DMS153 treated with DMSO at 0.1 percent for 48 hours (cell line): ENCODE measurements at regions not wholly inside any gene's neighbourhood (a gene's known extent, or its start where the extent isn't known, plus 50 kb on each side); places are given as distances from the start of the nearest gene placed in this dataset.
"Not testable (repeated sequence)": the region's sequence is repeated elsewhere in the genome, so short reads cannot be mapped to it uniquely, and the experiment has no call there.

Experiments used
- DNase-seq: peaks from one replicate; lab custom pipeline; 2025; ENCODE audit not compliant: unreplicated experiment; lab: John Stamatoyannopoulos, UW

DNA sequence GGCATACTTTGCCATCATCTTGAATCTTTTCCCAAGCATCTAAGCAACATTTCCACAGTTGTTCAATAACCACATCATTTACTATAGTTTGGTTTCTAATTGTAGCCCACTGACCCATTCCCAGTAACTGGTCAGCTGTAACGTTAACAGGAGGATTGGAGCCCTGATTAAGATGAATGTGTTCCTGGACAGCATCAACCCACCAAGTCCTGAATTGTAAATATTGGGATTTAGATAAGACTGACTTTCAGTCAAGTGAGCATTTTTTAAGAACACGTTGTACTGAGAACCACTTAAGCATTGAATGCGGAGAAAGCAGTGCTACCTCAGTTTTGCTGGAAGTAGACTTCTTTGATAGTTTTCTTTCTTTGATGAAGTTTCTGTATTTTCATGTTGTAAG, 53.3 kb upstream of the ARL4D start:
- DNase-seq = not testable (repeated sequence)

DNA sequence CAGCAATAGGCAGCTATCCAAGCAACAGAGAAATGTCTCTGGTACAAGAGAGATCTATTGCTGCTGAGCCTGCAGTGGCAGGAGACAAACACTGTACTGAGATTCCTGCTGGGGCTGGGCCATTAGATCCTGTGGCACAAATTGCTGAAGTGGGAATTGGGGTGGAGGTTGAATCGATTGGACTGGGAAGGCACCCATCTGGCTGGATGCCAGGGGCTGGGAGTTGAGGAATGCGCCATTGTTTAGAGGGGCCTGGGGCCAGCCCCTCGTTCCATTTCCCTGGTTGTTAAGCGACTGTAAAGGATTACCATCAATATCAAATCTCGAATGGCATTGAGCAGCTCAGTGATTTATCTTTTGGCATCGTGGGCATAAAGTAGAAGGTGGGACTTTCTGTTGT, 54.1 kb upstream of the ARL4D start:
- no peak for DNase-seq

DNA sequence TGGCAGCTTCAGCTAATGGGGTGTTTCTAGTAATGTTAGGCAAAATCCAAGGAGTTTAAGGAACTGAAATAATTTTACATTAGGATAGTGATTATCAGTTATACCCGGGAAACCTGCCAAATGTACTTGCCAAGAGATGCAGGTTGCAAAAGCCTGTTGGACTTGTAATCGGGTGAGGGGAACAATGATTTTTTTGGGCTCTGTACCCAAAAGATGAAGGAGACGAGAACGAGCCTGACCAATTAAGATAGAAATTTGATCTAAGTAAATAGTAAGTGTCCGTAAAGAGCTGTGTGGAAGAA, 56.3 kb upstream of the ARL4D start:
- no peak for DNase-seq

DNA sequence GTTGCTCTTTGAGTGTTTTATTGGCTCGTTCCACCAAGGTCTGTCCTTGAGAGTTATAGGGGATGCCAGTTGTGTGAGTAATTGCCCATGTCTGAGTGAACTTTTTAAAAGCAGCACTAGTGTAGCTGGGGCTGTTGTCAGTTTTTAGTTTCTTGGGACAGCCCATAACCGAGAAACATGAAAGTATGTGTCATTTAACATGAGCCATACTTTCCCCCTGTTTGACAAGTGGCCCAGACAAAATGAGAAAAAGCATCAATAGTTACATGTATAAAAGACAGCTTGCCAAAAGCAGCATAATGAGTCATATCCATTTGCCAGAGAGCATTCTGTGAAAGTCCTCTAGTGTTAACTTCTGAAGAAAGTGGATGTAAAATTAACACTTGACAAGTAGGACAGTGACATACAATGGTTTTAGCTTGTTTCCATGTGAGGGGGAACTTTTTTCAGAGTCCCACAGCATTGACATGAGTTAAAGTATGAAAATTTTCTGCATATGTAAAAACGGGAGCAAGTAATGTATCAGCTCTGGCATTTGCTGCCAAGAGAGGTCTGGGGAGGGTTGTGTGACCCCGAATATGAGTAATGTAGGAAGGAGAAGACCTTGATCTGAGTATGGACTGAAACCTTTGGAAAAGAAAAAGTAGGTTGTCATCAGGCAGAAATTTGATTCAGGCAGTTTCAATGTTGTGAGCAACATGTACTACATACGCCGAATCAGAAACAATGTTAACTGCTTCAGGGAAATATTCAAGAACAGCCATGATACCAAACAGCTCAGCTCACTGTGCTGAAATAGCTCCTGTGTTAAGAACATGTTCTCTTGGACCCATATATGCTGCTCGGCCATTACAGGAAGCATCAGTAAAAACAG, 56.8 kb upstream of the ARL4D start:
- DNase-seq = no peak

DNA sequence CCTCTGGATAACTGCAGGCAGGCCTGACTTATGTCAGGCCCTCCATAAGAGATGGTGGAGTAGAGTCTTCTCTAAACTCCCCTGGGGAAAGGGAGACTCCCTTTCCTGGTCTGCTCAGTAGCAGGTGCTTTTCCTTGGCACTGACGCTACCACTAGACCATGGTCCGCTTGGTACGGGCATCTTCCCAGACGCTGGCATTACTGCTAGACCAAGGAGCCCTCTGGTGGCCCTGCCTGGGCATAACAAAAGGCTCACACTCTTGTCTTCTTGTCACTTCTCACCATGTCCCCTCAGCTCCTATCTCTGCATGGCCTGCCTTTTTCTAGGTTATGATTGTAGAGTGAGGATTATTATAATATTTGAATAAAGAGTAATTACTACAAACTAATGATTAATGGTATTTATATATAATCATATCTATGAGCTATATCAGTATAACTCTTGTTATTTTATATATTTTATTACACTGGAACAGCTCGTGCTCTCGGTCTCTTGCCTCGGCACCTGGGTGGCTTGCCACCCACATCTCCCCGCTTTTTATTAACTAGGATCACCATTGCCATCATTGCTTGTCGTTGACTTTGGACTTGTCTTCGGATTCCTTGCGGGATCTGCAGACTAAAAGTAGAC, 59.8 kb upstream of the ARL4D start:
- peak; percentile 37 for DNase-seq

DNA sequence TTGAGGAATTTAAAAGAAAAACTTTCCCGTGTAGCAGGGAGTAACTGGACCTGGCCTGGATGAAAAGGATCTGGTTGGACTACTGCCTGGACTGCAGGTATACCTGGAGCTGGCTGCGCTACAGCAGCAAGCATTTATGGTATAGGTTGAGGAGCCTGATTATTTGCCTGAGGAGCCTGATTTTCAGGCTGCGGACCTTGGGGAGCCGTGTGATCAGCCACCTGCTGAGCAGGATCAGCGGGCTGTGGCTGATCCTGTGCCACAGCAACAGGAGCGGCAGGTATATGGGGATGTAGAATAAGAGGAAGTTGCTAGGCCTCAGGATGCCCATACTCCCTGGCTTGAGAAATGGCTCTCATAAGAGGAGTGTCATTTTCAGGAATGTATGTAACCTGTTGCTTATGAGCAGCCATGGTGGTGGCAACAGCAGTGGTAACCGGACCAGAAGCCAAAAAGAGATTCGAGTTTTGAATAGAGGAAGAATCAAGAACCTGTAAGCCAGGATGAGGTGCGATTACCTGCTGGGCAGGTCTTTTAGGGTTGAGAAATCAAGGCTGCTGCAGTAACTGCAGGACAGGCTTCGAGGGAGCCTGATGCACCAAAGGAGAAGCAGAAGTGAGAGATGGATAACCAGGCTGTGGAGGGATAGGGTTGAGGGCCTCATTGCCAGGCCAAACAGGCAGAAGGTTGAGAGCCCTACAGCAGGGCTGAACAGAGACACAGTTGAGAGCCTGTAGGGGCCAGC, 60.9 kb upstream of the ARL4D start:
- DNase-seq = no peak

DNA sequence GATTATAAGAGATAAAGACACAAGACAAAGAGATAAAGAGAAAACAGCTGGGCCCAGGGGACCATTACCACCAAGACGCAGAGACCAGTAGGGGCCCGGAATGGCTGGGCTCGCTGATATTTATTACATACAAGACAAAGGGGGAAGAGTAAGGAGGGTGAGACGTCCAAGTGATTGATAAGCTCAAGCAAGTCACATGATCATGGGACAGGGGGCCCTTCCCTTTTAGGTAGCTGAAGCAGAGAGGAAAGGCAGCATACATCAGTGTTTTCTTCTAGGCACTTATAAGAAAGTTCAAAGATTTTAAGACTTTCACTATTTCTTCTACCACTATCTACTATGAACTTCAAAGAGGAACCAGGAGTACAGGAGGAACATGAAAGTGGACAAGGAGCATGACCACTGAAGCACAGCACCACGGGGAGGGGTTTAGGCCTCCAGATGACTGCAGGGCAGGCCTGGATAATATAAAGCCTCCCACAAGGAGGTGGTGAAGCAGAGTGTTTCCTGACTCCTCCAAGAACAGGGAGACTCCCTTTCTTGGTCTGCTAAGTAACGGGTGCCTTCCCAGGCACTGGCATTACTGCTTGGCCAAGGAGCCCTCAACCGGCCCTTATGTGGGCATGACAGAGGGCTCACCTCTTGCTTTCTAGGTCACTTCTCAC, 63.9 kb upstream of the ARL4D start:
- no peak for DNase-seq

DNA sequence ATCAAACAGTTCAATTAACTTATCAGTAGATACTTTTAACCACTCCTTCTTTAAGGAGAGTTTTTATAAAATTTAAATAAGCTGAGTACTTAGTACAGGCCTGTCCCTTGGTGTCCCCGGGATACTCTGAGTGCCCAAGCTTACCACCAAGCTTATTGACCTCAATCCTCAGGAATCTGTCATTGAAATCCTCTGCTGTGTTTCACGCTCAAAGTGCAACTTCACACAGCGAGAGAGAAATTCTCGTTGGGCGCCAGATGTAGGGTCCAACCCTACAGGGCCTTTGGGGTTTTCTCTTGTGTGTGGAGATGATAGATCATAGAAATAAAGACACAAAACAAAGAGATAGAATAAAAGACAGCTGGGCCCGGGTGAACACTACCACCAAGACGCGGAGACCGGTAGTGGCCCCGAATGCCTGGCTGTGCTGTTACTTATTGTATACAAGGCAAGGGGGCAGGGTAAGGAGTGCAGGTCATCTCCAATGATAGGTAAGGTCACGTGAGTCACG, 65.3 kb upstream of the ARL4D start:
- DNase-seq = no peak

DNA sequence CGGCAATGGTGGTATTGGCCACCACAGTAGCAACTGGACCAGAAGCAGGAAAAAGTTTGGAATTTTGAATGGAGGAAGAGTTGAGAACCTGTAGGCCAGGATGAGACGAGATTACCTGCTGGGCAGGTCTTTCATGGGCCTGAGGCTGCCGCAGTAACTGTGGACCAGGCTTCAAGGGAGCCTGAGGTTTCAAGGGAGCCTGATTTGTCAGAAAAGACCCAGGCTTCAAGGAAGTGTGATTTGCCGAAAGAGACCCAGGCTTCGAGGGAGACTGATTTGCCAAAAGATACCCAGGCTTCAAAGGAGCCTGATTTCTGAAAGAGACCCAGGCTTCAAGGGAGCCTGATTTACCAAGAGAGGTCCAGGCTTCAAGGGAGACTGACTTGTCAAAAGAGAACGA, 66.6 kb upstream of the ARL4D start:
- DNase-seq = no peak

DNA sequence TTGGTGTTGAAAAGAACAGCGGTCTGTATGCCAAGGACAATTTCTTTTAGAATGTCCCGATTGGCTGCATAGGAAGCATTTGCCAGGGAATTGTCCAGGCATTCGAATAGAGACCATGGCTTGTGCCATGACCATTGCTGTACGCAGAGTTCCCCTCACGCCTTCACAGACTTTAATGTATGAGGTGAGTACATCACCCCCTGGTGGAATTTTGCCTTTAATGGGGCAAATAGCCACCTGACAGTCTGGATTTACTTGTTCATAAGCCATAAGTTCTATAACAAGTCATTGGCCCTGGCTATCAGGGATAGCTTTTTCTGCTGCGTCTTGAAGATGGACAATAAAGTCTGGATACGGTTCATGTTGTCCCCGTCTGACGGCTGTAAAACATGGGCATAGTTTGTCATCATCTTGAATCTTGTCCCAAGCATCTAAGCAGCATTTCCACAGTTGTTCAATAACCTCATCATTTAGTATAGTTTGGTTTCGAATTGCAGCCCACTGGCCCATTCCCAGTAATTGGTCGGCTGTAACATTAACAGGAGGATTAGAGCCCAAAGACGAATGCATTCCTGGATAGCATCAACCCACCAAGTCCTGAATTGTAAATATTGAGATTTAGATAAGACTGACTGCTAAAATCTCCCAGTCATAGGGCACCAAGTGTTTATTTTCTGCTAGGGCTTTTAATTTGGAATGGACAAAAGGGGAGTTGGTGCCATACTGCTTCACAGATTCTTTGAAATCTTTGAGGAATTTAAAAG, 67.7 kb upstream of the ARL4D start:
- DNase-seq = no peak

DNA sequence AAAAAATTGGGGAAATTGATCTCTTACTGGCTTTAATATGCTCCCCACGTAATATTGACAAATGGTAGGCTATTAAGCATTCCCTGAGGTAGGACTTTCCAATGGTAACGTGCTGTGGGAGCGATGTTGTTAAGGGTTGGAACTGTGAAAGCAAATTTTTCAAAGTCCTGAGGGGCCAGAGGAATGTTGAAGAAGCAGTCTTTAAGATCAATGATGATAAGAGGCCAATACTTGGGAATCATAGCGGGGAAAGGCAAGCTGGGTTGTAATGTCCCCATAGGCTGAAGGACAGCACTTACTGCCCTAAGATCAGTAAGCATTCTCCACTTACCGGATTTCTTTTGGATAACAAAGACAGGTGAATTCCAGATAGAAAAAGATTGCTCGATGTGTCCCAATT, 69.6 kb upstream of the ARL4D start:
- DNase-seq = no peak

DNA sequence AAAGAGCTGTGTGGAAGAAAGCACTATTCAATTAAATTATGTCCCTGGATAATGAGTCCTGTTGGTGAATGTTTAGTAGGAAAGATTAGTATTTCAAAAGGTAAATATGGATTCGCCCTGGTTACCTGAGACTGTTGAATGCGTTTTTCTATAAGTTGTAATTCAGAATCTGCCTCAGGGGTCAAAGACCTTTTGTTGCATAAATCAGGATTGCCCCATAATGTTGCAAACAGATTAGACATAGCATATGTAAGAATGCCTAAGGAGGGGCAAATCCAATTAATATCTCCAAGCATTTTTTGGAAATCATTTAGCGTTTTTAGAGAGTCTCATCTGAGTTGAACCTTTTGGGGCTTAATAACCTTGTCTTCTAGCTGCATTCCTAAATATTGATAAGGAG, 70.1 kb upstream of the ARL4D start:
- no peak for DNase-seq

DNA sequence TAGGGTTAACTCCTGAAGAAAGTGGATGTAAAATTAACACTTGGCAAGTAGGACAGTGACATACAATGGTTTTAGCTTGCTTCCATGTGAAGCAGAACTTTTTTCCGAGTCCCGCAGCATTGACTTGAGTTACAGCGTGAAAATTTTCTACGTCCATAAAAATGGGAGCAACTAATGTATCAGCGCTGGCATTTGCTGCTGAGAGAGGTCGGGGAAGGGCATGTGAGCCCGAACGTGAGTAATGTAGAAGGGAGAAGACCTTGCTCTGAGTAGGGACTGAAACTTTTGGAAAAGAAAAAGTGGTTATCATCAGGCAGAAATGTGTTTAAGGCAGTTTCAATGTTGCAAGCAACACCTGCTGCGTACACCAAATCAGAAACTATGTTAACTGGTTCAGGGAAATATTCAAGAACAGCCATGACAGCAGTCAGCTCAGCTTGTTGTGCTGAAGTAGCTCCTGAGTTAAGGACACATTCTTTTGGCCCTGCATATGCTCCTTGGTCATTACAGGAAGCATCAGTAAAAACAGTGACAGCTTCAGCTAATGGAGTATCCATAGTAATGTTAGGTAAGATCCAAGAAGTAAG, 70.9 kb upstream of the ARL4D start:
- no peak for DNase-seq

DNA sequence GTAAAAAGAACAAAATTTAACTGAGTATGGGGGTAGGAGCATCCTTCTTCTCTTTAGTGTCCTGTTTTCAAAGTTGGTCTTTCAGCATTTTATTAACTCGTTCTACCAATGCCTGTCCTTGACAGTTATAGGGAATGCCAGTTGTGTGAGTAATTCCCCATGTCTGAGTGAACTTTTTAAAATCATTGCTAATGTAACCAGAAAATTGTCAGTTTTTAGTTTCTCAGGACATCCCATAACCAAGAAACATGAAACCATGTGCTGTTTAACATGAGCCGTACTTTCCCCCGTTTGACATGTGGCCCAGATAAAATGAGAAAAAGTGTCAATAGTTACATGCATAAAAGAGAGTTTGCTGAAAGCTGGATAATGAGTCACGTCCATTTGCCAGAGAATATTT, 71.4 kb upstream of the ARL4D start:
- no peak for DNase-seq

DNA sequence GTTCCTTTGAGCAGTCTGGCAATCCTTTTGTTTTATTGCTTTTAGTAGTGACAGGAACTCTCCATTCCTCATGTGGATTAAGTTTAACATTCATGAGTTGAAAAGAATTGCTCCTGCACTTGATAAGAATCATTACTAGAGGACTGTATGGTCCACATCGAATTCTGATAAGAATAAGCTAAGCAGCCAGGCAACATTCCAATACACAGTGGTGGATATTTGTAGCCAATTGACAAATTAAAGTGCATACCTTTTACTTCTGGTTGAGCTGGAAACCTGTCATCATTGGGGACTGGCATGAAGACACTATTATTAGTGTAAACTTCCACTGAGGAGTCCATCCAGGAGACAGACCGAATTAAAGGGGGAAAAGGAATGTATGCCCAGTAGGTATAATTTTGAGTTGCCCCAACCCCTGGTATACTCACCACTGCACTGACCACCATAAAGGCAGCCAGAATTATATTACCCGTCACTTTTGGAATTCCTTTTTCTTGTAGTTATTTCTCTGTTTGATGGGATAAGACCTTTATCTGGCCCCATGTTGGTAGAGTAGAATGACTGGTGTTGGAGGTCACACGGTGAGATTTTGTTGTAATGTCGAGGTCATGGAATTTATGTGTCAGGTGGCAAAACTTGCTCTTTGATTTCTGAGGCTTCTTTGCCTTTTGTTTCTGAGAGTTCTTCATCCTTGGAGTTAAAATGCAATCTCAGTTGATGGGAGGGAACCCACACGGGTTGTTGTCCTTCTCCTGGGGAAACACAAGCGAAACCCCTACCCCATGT, 72.1 kb upstream of the ARL4D start:
- no peak for DNase-seq

DNA sequence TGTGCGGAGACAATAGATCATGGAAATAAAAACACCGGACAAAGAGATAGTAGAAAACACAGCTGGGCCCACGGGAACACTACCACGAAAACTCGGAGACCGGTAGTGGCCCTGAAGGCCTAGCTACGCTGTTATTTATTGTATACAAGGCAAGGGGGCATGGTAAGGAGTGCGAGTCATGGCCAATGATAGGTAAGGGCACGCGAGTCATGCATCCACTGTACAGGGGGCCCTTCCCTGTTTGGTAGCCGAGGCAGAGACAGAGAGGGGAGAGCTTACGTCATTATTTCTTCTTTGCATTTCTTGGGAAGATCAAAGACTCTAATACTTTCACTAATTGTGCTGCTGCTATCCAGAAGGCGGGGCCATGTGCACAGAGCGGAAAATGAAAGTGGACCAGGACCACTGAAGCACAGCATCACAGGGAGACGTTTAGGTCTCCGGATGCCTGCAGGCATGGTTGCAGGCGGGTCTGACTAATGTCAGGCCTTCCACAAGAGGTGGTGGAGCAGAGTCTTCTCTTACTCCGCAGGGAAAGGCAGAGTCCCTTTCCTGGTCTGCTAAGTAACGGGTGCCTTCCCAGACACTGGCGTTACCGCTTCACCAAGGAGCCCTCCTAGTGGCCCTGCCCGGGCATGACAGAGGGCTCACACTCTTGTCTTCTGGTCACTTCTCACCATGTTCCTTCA, 74.4 kb upstream of the ARL4D start:
- no peak for DNase-seq

DNA sequence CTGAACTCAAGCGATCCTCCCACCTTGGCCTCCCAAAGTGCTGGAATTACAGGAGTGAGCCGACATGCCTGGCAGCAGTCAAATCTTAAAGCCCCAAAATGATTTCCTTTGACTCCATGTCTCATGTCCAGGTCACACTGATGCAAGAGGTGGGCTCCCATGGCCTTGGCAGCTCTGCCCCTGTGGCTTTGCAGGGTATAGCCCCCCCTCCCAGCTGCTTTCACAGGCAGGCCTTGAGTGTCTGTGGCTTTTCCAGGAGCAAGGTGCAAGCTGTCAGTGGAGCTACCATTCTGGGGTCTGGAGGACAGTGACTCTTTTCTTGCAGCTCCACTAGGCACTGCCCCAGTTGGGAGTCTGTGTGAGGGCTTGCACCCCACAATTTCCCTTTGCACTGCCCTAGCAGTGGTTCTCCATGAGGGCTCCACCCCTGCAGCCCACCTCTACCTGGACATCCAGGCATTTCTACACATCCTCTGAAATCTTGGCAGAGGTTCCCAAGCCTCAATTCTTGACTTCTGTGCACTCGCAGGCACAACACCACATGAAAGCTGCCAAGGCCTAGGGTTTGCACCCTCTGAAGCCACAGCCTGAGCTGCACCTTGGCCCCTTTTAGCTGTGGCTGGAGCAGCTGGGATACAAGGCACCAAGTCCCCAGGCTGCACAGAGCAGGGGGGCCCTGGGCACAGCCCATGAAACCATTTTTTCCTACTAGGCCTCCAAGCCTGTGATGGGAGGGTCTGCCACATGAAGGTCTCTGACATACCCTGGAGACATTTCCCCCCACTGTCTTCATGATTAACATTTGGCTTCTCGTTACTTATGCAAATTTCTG, 79.3 kb upstream of the ARL4D start:
- DNase-seq = no peak

DNA sequence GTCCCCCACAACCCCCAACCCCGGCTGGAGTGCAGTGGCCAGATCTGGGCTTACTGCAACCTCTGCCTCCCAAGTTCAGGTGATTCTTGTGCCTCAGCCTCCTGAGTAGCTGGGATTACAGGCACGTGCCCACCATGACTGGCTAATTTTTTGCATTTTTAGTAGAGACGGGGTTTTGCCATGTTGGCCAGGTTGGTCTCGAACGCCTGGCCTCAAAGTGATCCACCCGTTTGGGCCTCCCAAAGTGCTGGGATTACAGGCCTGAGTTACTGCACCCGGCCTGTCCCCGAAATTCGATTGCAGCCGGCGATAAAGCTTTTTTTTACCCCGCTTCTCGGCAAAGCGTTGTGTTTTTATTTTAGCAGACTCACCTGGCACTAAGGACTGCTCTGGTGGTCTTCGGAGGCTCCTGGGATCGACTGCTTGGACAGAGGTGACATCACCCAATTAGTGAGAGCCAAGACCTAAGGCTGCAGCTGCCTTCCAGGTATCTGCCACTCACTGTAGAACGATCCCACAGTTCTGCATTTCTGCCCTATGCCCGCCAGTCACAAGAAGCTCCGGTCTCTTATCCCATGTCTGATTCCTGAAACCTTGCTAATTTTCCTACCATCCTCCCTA, 82.2 kb upstream of the ARL4D start:
- no peak for DNase-seq
